GM12874 (cell line): ENCODE measurements at regions not wholly inside any gene's neighbourhood (a gene's known extent, or its start where the extent isn't known, plus 50 kb on each side); places are given as distances from the start of the nearest gene placed in this dataset.

Experiments used
- CTCF ChIP-seq: IDR thresholded peaks from 2 replicates; pipeline ENCODE4 v1.5.1; 2011; ENCODE audit warnings: low read depth, mild to moderate bottlenecking, control low read depth, low read length, moderate library complexity; ENCODE audit not compliant: insufficient read depth

- 0 out of 2 replicates have a peak, but pooled peaks have one; percentile 5 for TF ChIP-seq CTCF
Measured at GRCh38 chrX:135632353-135632752, 81.1 kb upstream of the CT45A1 start.

GRCh38 chrX:135639066-135639780 is 74.2 kb upstream of the CT45A1 start:
- no peak for TF ChIP-seq CTCF

GRCh38 chrX:135643916-135644315 is 69.5 kb upstream of the CT45A1 start:
- TF ChIP-seq CTCF, result no peak

- TF ChIP-seq CTCF, result no peak
Measured at GRCh38 chrX:135644624-135645023, 68.8 kb upstream of the CT45A1 start.

- no peak for TF ChIP-seq CTCF
Measured at GRCh38 chrX:135649029-135649428, 64.4 kb upstream of the CT45A1 start.

- no peak for TF ChIP-seq CTCF
Measured at GRCh38 chrX:135649561-135649960, 63.9 kb upstream of the CT45A1 start.

GRCh38 chrX:135651647-135652295 is 61.7 kb upstream of the CT45A1 start:
- TF ChIP-seq CTCF, result no peak
